Astrocyte of the spinal cord (primary cell): ENCODE measurements at regions not wholly inside any gene's neighbourhood (a gene's known extent, or its start where the extent isn't known, plus 50 kb on each side); places are given as distances from the start of the nearest gene placed in this dataset.

Experiments
- DNase-seq: peaks from one replicate; pipeline ENCODE4 v3.0.0; 2011; ENCODE audit warnings: low read depth, low spot score
- H3K4me3 ChIP-seq: 2 replicates; pipeline ENCODE4 v1.5.1; 2011; ENCODE audit warnings: low read depth, mild to moderate bottlenecking, low read length, moderate library complexity
- CTCF ChIP-seq: IDR thresholded peaks from 2 replicates; pipeline ENCODE4 v1.5.1; 2012; ENCODE audit warnings: low read depth, mild to moderate bottlenecking, low read length, inconsistent platforms
- in situ Hi-C: cut with HindIII; loops from 2 replicates; pipeline ENCODE4 v1.10.0; 2017; ENCODE audit warnings: low sequenced_read_pairs

- in situ Hi-C loops = no loop called here
- DNase-seq = peak; percentile 81
Observed at GRCh38 chr4:11529625-11530201, 101.0 kb upstream of the HS3ST1 start.

GRCh38 chr4:11525085-11525484, 96.4 kb upstream of the HS3ST1 start:
- in situ Hi-C loops = no loop called here
- no peak overlapping the region for H3K4me3 ChIP-seq
- DNase-seq = no peak
- TF ChIP-seq CTCF = no peak

More at GRCh38 chr4:11529625-11530201, 101.0 kb upstream of the HS3ST1 start:
- H3K4me3 ChIP-seq = no peak overlapping the region
- no peak for TF ChIP-seq CTCF

- no peak for DNase-seq
- no peak overlapping the region for H3K4me3 ChIP-seq
- in situ Hi-C loops = no loop called here
- TF ChIP-seq CTCF = no peak
Observed at GRCh38 chr4:11518754-11519153, 90.1 kb upstream of the HS3ST1 start.

GRCh38 chr4:11514779-11515419, 86.2 kb upstream of the HS3ST1 start:
- no peak overlapping the region for H3K4me3 ChIP-seq
- TF ChIP-seq CTCF = no peak
- DNase-seq = no peak
- in situ Hi-C loops = no loop called here

GRCh38 chr4:11514003-11514402, 85.3 kb upstream of the HS3ST1 start:
- DNase-seq = no peak
- in situ Hi-C loops = no loop called here
- no peak overlapping the region for H3K4me3 ChIP-seq
- TF ChIP-seq CTCF = no peak

GRCh38 chr4:11512871-11513270, 84.2 kb upstream of the HS3ST1 start:
- TF ChIP-seq CTCF = no peak
- in situ Hi-C loops = no loop called here

More at GRCh38 chr4:11512871-11513270, 84.2 kb upstream of the HS3ST1 start:
- H3K4me3 ChIP-seq = no peak overlapping the region
- DNase-seq = no peak
